GM12878 (cell line): ENCODE measurements at regions not wholly inside any gene's neighbourhood (a gene's known extent, or its start where the extent isn't known, plus 50 kb on each side); places are given as distances from the start of the nearest gene placed in this dataset.
"Not testable (repeated sequence)": the region's sequence is repeated elsewhere in the genome, so short reads cannot be mapped to it uniquely, and the experiment has no call there.

Experiments
- BCL11A ChIP-seq: IDR thresholded peaks from 2 replicates; pipeline ENCODE4 v1.6.1; 2011; ENCODE audit warnings: low read depth, low read length
- EP300 ChIP-seq, 2 experiments: fragments of 150-350 bp in 1 of 2; IDR thresholded peaks; 2 replicates each; pipeline ENCODE4 v1.6.1; 2011 to 2012; ENCODE audit warnings: low read depth in 2 of 2, low read length in 2 of 2, borderline replicate concordance in 1 of 2, improper control_type of control experiment in 1 of 2, inconsistent platforms in 1 of 2; ENCODE audit not compliant: control insufficient read depth in 1 of 2
- HDAC6 ChIP-seq: fragments of 200-600 bp; sonication (generic); IDR thresholded peaks from one replicate; pipeline ENCODE4 v1.8.0; 2017; ENCODE audit warnings: antibody characterized with exemption; ENCODE audit not compliant: unreplicated experiment
- MYC ChIP-seq: IDR thresholded peaks from 2 replicates; pipeline ENCODE4 v1.6.1; 2011; ENCODE audit warnings: mild to moderate bottlenecking, low read length, moderate library complexity, inconsistent platforms; ENCODE audit not compliant: insufficient read depth, insufficient replicate concordance, insufficient read length, severe bottlenecking
- POLR2A ChIP-seq: IDR thresholded peaks from 2 replicates; pipeline ENCODE4 v1.6.1; 2011; ENCODE audit warnings: low read depth, mild to moderate bottlenecking, low read length
- RAD21 ChIP-seq: IDR thresholded peaks from 2 replicates; pipeline ENCODE4 v1.6.1; 2011; ENCODE audit warnings: mild to moderate bottlenecking, low read depth, low read length, moderate library complexity; ENCODE audit not compliant: insufficient read depth
- SIN3A ChIP-seq: IDR thresholded peaks from 2 replicates; pipeline ENCODE4 v1.6.1; 2012; ENCODE audit warnings: low read depth, low read length, improper control_type of control experiment
- SUZ12 ChIP-seq: fragments of 200-600 bp; sonication (generic); IDR thresholded peaks from one replicate; pipeline ENCODE4 v1.6.1; 2018; ENCODE audit warnings: antibody characterized with exemption, mild to moderate bottlenecking; ENCODE audit not compliant: unreplicated experiment
- ZNF217 ChIP-seq: fragments of 450-650 bp; IDR thresholded peaks from 2 replicates; pipeline ENCODE4 v1.6.1; 2017; ENCODE audit warnings: antibody characterized with exemption, mild to moderate bottlenecking
- ZZZ3 ChIP-seq: IDR thresholded peaks from 2 replicates; pipeline ENCODE4 v1.6.1; 2011; ENCODE audit warnings: low read depth; ENCODE audit not compliant: control insufficient read depth, insufficient read length
- TF ChIP-seq, protein P1 (sequence below), 3 experiments: IDR thresholded peaks in 2 of 3; conservative IDR thresholded peaks in 1 of 3; 2 replicates each; pipeline ENCODE4 v1.5.1; 2011; ENCODE audit warnings: low read depth in 3 of 3, low read length in 3 of 3, mild to moderate bottlenecking in 3 of 3, control low read depth in 2 of 3, moderate library complexity in 2 of 3, inconsistent platforms in 1 of 3, mixed read lengths in 1 of 3; ENCODE audit not compliant: control insufficient read depth in 2 of 3, insufficient read depth in 1 of 3; ENCODE audit errors: extremely low read depth in 1 of 3
- TF ChIP-seq, protein P2 (sequence below): IDR thresholded peaks from 2 replicates; pipeline ENCODE4 v1.6.1; 2012; ENCODE audit warnings: low read depth, low read length, improper control_type of control experiment

DNA sequence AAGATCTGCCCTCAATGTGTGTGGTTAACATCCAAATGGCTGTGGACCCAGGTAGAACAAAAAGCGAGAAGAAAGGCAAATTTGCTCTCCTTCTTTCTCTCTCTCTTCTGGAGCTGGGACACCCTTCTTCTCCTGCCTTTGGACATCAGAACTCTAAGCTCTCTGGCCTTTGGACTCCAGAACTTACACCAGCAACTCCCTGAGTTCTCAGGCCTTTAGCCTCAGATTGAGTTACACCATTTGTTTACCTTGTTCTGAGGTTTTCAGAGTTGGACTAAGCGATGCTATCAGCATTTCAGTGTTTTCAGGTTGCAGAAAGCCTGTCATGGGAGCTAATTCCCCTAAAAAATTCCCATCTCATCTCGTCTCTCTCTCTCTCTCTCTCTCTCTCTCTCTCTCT is 69.4 kb upstream of the NOX4 start:
- TF ChIP-seq MYC; ZZZ3; POLR2A; BCL11A; SIN3A; SUZ12; HDAC6; RAD21; EP300 (IDR thresholded peaks at IDR 0.05; ENCODE audit: borderline replicate concordance in 1 of 2, control insufficient read depth in 1 of 2, low read depth in 2 of 2, low read length in 2 of 2); ZNF217: not testable (repeated sequence)
- TF ChIP-seq, protein P1, sequence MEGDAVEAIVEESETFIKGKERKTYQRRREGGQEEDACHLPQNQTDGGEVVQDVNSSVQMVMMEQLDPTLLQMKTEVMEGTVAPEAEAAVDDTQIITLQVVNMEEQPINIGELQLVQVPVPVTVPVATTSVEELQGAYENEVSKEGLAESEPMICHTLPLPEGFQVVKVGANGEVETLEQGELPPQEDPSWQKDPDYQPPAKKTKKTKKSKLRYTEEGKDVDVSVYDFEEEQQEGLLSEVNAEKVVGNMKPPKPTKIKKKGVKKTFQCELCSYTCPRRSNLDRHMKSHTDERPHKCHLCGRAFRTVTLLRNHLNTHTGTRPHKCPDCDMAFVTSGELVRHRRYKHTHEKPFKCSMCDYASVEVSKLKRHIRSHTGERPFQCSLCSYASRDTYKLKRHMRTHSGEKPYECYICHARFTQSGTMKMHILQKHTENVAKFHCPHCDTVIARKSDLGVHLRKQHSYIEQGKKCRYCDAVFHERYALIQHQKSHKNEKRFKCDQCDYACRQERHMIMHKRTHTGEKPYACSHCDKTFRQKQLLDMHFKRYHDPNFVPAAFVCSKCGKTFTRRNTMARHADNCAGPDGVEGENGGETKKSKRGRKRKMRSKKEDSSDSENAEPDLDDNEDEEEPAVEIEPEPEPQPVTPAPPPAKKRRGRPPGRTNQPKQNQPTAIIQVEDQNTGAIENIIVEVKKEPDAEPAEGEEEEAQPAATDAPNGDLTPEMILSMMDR (IDR thresholded peaks at IDR 0.05 in 2 of 3, conservative IDR thresholded peaks at IDR 0.05 in 1 of 3; ENCODE audit: control insufficient read depth in 2 of 3, extremely low read depth in 1 of 3, insufficient read depth in 1 of 3, low read depth in 3 of 3, low read length in 3 of 3), result not testable (repeated sequence)
- TF ChIP-seq, protein P2, sequence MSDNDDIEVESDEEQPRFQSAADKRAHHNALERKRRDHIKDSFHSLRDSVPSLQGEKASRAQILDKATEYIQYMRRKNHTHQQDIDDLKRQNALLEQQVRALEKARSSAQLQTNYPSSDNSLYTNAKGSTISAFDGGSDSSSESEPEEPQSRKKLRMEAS, result not testable (repeated sequence)
